Fibroblast of skin of back (primary cell): ENCODE measurements at regions not wholly inside any gene's neighbourhood (a gene's known extent, or its start where the extent isn't known, plus 50 kb on each side); places are given as distances from the start of the nearest gene placed in this dataset.

Source experiments
- DNase-seq: peaks from one replicate; pipeline ENCODE4 v3.0.0-alpha.2; 2013

DNA sequence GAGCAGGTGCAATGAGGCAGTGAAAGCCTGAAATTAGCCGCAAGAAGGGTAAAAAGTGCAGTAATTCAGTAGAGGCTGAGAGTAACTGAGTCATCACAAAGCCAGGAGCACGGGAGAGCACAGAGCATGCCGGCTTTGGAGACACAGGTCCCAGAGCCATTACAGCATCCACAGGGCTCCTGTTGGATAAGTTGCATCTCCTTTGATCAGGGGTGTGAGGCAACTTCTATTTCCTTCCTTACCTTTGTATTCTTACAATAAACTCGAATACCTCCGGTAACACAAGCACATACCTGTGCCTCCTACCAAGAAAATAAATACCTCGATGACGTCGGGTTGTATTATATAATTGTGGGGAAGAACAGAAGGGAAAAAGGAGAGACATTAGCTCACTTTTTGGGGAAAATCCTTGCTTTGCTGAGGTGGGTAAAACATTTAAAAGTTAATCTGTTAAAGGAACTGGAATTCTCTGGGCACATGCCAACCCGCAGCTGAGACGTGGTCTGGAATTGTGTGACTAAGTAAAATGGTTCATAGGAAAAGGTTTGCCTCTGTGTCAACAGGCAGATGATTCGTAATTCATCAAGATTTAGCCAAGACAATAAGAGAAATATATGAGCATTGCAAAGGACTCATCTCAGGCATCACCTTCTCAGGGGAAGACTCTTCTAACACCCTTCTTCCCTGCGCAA is 360.7 kb upstream of the ZFP64 start:
- peak; percentile 85 for DNase-seq

GRCh38 chr20:52542131-52542530 is 350.6 kb upstream of the ZFP64 start:
- DNase-seq = no peak

DNA sequence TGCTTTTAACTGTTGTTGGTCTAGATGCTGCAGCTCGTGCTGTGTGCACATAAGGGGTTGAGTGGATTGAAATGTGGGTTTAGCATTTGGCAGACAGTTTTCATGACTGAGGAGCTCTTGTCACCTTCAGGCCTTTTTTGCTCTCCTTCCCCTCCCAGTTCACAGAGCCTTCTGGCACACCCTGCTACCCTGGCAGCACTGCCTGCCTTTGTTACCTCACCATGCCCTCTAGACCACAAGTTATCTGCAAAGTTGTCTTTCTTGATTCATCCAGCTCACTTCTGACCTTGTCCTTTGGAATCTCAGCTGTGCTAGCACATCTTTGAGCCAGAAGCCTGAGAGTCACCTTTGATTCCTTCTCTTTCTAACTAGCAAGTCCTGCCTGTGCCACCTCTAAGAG is 348.9 kb upstream of the ZFP64 start:
- DNase-seq = no peak

- no peak for DNase-seq
Measured at GRCh38 chr20:52539891-52540290, 348.3 kb upstream of the ZFP64 start.

DNA sequence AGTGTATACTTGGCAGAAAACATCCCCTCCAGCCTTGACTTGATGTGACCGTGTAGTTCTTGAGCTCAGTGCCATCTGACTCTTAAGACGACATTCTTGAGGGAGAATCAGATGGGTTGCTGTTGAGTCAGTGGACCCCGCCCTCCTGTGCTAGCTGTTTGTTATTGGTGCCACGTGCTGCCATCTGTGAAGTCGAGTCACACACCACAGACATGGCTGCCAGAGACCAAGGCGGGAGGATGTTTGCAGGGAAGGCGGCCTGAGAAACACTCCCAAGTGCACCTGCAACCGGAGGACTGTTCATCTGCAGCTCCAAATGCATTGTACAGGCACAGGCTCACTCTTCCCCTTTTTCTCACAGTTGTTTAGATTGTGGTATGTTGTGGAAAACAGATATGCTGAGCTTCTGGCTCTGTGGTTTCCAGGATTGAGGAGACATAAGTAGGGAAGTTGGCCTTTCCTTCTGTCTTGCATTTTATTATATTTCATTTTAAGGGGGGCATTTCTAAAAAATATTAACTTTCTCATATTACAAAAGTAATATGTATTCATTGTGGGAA is 345.3 kb upstream of the ZFP64 start:
- DNase-seq = peak; percentile 23

GRCh38 chr20:52536040-52536439 is 344.5 kb upstream of the ZFP64 start:
- DNase-seq = no peak

DNA sequence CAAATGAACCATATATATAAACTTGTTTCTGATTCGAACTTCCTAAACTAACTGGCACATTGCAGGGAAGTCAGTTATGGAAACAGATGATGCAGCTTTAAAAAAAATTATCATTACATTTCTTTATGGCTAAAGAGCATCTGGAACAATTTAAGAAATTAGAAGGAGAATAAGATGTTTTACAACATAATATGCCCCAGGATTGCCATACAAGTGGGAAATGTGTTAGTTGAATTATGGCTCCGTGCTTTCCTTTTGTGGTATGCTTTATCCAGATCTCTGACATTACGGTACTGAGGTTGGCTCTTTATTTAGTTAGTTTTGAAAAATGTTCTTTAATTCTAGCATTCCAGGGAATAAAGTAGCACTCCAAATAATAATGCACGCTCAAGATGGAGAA is 343.0 kb upstream of the ZFP64 start:
- no peak for DNase-seq

DNA sequence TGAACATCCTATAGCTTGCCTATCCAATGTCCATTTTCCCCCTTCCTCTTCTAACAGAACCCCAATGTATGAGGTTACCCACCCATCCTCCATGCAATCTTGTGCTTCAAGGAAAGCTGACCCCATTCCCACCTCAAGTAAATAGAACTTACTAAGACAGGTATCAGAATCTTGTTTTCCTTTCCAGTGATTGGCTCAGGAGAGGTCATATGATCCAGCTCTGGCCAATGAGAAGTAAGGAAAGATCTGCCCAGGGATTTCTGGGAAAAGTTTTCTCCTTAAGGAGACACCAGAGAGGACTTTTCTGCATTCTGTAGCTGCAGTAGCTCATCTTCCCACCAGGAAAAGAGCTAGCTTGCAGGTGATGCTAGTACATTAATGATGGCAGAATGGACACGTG is 341.8 kb upstream of the ZFP64 start:
- no peak for DNase-seq

GRCh38 chr20:52532674-52533073 is 341.1 kb upstream of the ZFP64 start:
- DNase-seq = no peak

DNA sequence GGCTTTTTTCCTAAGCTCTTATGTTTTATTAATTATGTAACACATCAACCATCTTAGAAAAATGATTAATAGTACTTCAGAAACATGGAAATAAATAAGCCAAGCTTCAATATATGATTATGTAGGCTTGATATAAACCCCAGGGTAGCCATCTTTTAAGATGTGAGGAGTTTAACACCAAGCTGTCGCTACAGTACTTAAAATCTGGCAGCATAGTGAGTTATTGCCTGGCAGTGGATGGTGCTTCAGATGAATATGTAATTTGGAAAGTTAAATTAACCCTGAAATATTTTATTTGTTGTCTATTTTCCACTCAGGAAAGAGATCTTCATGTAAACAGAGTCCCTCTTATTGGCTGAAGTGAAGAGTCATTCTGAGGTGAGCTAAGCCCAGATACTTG is 339.0 kb upstream of the ZFP64 start:
- DNase-seq = no peak

DNA sequence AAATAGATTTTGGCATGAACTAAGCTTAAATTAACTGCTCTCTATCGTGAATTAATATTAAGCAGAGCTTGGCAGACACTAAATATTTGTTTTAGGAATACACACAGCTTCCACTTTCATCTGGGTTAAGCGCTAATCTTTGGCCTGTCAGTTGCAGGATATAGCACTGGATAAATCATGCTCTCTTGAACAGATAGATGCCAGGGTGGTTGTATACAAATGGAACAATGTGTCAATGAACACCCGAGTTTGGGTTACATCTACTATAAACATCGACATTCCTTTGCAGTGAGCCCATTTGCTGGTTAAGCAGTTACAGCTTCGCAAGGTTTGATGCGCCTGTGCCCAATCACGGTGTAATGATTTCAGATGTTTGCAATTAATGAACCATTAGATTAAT is 338.2 kb upstream of the ZFP64 start:
- DNase-seq = peak; percentile 18

DNA sequence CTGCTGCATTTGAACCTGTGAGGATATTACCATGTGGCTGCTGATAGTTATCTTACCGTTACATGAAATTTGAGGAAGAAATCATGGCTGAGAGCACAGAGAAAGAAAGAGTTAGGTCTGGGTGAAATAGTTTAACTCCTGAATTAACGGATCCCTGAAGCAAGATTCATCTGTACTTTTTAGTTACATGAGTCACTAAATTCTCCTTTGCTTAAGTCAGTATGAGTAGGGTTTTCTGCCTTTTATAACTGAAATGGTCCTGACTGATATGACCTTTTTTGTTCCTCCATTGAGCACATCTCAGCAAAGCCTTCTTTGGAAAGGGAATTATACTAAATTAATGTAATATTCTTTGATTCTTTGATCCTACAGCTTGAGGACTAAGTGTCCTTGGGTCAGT is 333.3 kb upstream of the ZFP64 start:
- DNase-seq = peak; percentile 10

GRCh38 chr20:52518735-52519134 is 327.2 kb upstream of the ZFP64 start:
- DNase-seq = no peak

- no peak for DNase-seq
Measured at GRCh38 chr20:52515877-52516276, 324.3 kb upstream of the ZFP64 start.

- DNase-seq = no peak
Measured at GRCh38 chr20:52500157-52500556, 308.6 kb upstream of the ZFP64 start.

DNA sequence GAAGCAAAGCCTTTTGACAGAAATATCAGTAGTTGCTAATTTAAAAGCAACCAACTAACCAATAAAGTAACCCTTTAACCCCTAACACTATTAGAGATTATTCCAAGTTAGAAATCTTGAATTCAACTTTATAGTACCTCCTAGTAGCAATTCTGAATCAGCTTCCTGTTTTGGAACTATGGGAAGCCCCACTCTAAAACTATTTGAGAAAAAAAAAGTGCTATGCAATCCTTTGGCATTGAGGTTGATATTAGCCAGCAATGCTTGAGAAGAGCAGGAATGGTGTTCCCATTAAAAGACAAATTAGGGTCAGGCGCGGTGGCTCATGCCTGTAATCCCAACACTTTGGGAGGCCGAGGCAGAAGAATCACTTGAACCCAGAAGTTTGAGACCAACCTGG is 306.2 kb upstream of the ZFP64 start:
- DNase-seq = peak; percentile 62

GRCh38 chr20:52496191-52496590 is 304.6 kb upstream of the ZFP64 start:
- DNase-seq = no peak

GRCh38 chr20:52494244-52494643 is 302.7 kb upstream of the ZFP64 start:
- DNase-seq = peak; percentile 99

- peak; percentile 85 for DNase-seq
Measured at GRCh38 chr20:52493171-52493721, 301.7 kb upstream of the ZFP64 start.

DNA sequence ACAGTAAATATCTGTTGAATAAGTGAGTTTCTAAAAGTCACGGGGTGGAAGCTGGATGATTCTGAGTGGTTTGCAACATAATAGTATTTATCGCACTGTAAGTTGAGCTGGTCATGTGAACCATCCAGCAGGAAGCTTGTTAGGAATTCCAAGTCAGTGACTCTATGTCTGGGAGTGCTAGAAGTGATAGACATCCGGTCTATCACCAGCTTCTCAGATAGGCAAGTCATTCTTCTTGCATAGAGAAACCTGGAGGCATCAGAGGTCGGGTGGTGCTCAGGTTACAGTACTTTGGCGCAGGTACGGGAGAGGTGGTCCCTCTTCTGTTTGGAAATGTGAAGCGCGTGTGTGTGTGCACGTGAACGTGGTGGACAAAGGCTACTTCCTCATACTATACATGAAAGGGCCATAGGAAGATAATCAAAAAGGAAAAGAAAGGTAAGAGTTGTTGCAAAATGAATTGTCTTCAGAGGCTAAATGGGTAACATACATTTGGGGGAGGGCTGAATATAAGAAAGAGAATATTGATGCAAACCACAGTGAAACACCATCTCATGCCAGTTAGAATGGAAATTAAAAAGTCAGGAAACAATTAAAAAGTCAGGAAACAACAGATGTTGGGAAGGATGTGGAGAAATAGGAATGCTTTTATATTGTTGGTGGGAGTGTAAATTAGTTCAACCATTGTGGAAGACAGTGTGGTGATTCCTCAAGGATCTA is 299.3 kb upstream of the ZFP64 start:
- peak; percentile 98 for DNase-seq

DNA sequence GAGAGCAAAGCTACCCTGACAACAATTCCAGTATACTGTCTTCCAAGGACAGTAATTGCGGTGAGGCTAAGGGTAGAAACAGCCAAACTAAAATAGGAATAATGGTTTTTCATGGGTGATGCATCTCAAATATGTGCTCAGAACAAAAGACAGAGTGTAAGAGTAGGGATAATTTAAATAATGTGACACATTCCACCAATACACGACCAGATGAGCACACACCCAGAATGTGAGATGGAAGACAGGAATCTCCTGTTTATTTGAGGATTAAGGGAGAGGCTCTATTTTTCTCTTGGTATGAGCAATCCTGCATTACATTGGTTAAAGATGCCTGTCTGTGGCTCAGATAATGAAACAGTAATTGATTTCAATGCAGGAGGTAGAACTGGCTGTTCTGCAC is 292.9 kb upstream of the ZFP64 start:
- peak; percentile 96 for DNase-seq

DNA sequence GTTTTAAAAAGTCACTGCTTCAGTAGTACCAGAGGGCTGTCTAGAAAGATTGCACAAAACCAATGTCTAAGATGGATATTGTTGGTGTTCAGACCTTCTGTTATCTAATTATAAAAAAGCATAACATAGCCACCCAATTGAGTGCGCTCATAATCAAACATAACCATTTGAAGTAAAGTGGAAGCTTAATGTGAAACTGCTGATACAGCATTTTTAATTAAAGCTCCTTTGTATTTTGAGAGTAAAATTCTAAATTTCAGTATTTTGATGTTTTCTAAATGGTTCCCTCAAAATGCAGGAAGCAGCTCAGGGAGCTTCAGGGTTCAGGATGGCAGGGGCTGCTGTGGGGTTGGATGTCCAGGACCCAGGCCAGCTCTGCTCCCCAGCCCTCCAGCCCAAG is 291.8 kb upstream of the ZFP64 start:
- DNase-seq = no peak

- DNase-seq = peak; percentile 63
Measured at GRCh38 chr20:52482044-52482443, 290.5 kb upstream of the ZFP64 start.

GRCh38 chr20:52481443-52481842 is 289.9 kb upstream of the ZFP64 start:
- peak; percentile 76 for DNase-seq
